GM12878 (cell line): ENCODE measurements at regions not wholly inside any gene's neighbourhood (a gene's known extent, or its start where the extent isn't known, plus 50 kb on each side); places are given as distances from the start of the nearest gene placed in this dataset.

ENCODE experiments used
- CBFB ChIP-seq: IDR thresholded peaks from 2 replicates; pipeline ENCODE4 v1.6.1; 2016; ENCODE audit warnings: antibody characterized with exemption, low read depth
- CBX5 ChIP-seq: sonication (generic); IDR thresholded peaks from 2 replicates; pipeline ENCODE4 v1.6.1; 2016; ENCODE audit warnings: low read depth, moderate library complexity, mild to moderate bottlenecking, inconsistent platforms
- CREB1 ChIP-seq: IDR thresholded peaks from 2 replicates; pipeline ENCODE4 v1.6.1; 2012; ENCODE audit warnings: low read depth, mild to moderate bottlenecking, inconsistent platforms
- E4F1 ChIP-seq: fragments of 450-650 bp; IDR thresholded peaks from 2 replicates; pipeline ENCODE4 v1.6.1; 2018; ENCODE audit warnings: borderline replicate concordance, mild to moderate bottlenecking; ENCODE audit not compliant: partially characterized antibody
- FOXK2 ChIP-seq: fragments of 450-650 bp; IDR thresholded peaks from 2 replicates; pipeline ENCODE4 v1.6.1; 2017; ENCODE audit warnings: mild to moderate bottlenecking, moderate library complexity
- IKZF1 ChIP-seq: fragments of 450-650 bp; conservative IDR thresholded peaks from 2 replicates; pipeline ENCODE4 v1.6.1; 2017; ENCODE audit warnings: antibody characterized with exemption, mild to moderate bottlenecking
- IRF4 ChIP-seq: IDR thresholded peaks from 2 replicates; pipeline ENCODE4 v1.6.1; 2011; ENCODE audit warnings: low read depth, low read length
- JUNB ChIP-seq: IDR thresholded peaks from 2 replicates; pipeline ENCODE4 v1.6.1; 2016; ENCODE audit warnings: antibody characterized with exemption, mild to moderate bottlenecking
- MTA2 ChIP-seq: fragments of 450-650 bp; IDR thresholded peaks from 2 replicates; pipeline ENCODE4 v1.6.1; 2016; ENCODE audit warnings: low read depth, mild to moderate bottlenecking, moderate library complexity
- NBN ChIP-seq: fragments of 450-650 bp; IDR thresholded peaks from 2 replicates; pipeline ENCODE4 v1.6.1; 2016
- NR2C1 ChIP-seq: fragments of 450-650 bp; IDR thresholded peaks from 2 replicates; pipeline ENCODE4 v1.6.1; 2017; ENCODE audit warnings: antibody characterized with exemption, mild to moderate bottlenecking, moderate library complexity
- NRF1 ChIP-seq: conservative IDR thresholded peaks from 2 replicates; pipeline ENCODE4 v1.6.1; 2011; ENCODE audit warnings: mild to moderate bottlenecking, low read depth, low read length, improper control_type of control experiment
- PKNOX1 ChIP-seq: fragments of 450-650 bp; IDR thresholded peaks from 2 replicates; pipeline ENCODE4 v1.6.1; 2016; ENCODE audit warnings: mild to moderate bottlenecking
- POLR2A ChIP-seq: IDR thresholded peaks from 2 replicates; pipeline ENCODE4 v1.6.1; 2011; ENCODE audit warnings: low read depth, mild to moderate bottlenecking, low read length
- POU2F2 ChIP-seq: IDR thresholded peaks from 3 replicates; pipeline ENCODE4 v1.6.1; 2011; ENCODE audit warnings: low read depth, mild to moderate bottlenecking, low read length, borderline replicate concordance
- ZBED1 ChIP-seq: IDR thresholded peaks from 2 replicates; pipeline ENCODE4 v1.6.1; 2016; ENCODE audit warnings: borderline replicate concordance
- ZNF217 ChIP-seq: fragments of 450-650 bp; IDR thresholded peaks from 2 replicates; pipeline ENCODE4 v1.6.1; 2017; ENCODE audit warnings: antibody characterized with exemption, mild to moderate bottlenecking
- TF ChIP-seq, protein P1 (sequence below): IDR thresholded peaks from 2 replicates; pipeline ENCODE4 v1.6.1; 2012; ENCODE audit warnings: low read depth, low read length, improper control_type of control experiment

DNA sequence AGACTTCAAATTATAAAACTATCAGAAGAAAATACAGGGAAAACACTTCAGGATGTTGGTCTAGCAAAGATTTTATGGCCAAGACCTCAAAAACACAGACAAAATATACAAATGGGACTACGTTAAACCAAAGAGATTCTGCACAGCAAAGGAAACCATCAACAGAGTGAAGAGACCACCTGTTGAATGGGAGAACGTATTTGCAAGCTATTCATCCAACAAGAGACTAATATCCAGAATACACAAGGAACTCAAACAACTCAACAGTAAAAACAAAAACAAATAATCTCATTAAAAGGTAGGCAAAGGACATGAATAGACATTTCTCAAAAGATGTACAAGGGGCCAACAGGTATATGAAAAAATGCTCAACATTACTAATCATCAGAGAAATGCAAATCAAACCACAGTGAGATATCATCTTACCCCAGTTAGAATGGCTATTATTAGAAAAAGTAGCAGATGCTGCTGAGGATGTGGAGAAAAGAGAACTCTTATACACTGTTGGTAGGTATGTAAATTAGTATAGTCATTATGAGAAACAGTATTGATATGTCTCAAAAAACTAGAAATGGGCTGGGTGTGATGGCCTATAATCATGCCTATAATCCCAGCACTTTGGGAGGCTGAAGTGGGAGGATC is 112.6 kb downstream of the LRIG2 start (continued):
- TF ChIP-seq ZBED1 (peak; percentile 64; the same call in 1 of the 2 replicates), NRF1 (no peak), IKZF1 (no peak), CBFB (0 out of 2 replicates have a peak, but pooled peaks have one; percentile 48), FOXK2 (no peak), POLR2A (no peak), NBN (no peak), CBX5 (0 out of 2 replicates have a peak, but pooled peaks have one; percentile 36), E4F1 (no peak), PKNOX1 (no peak), POU2F2 (peak; percentile 85; the same call in 2 of the 3 replicates), IRF4 (0 out of 2 replicates have a peak, but pooled peaks have one; percentile 56), ZNF217 (peak; percentile 97), CREB1 (0 out of 2 replicates have a peak, but pooled peaks have one; percentile 23), MTA2 (peak; percentile 14; the same call in 1 of the 2 replicates), NR2C1 (no peak), JUNB (peak; percentile 82)
- TF ChIP-seq, protein P1, sequence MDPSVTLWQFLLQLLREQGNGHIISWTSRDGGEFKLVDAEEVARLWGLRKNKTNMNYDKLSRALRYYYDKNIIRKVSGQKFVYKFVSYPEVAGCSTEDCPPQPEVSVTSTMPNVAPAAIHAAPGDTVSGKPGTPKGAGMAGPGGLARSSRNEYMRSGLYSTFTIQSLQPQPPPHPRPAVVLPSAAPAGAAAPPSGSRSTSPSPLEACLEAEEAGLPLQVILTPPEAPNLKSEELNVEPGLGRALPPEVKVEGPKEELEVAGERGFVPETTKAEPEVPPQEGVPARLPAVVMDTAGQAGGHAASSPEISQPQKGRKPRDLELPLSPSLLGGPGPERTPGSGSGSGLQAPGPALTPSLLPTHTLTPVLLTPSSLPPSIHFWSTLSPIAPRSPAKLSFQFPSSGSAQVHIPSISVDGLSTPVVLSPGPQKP, result no peak
